ENCODE measurements at regions not wholly inside any gene's neighbourhood (a gene's known extent, or its start where the extent isn't known, plus 50 kb on each side); places are given as distances from the start of the nearest gene placed in this dataset.

DNA sequence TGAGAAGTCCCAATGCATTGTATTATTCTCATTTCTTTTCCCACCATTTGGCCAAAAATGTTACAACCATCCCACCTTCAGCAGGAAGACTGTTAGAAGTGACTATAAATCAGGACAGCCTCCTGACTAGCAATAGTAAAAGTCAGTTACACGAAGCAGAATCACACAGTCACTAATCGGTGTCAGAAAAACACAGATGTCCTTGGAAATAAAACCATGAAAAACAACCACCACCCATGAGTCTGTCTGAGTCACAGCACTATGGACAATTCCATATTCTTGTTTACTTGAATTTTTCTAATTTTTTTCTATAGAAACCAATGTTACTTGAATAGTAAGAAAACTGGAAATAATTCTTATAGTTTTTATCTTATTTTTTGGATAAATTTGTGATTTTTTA is 81.9 kb upstream of the FRMD4A start:
- TF ChIP-seq, protein P1, sequence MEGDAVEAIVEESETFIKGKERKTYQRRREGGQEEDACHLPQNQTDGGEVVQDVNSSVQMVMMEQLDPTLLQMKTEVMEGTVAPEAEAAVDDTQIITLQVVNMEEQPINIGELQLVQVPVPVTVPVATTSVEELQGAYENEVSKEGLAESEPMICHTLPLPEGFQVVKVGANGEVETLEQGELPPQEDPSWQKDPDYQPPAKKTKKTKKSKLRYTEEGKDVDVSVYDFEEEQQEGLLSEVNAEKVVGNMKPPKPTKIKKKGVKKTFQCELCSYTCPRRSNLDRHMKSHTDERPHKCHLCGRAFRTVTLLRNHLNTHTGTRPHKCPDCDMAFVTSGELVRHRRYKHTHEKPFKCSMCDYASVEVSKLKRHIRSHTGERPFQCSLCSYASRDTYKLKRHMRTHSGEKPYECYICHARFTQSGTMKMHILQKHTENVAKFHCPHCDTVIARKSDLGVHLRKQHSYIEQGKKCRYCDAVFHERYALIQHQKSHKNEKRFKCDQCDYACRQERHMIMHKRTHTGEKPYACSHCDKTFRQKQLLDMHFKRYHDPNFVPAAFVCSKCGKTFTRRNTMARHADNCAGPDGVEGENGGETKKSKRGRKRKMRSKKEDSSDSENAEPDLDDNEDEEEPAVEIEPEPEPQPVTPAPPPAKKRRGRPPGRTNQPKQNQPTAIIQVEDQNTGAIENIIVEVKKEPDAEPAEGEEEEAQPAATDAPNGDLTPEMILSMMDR (conservative IDR thresholded peaks at IDR 0.05; ENCODE audit: low read length), result no peak
- no peak for TF ChIP-seq EZH2phosphoT487 (IDR thresholded peaks at IDR 0.05; ENCODE audit: borderline replicate concordance, low read depth, low read length)

Data from OCI-LY7 (cell line).